Right lobe of liver (tissue), 6 donors: ENCODE measurements at regions not wholly inside any gene's neighbourhood (a gene's known extent, or its start where the extent isn't known, plus 50 kb on each side); places are given as distances from the start of the nearest gene placed in this dataset.

Source experiments
- ATAC-seq, 4 donors: fragments of 200-7000 bp; cut with Tn5 transposase; one replicate each; pipeline ENCODE4 v1.9.1; 2020; ENCODE audit warnings: mild to moderate bottlenecking in 4 of 4, moderate library complexity in 4 of 4
- DNase-seq, 3 donors: peaks; one replicate each; pipeline ENCODE4 v3.0.0-alpha.2; 2020
- H3K27ac ChIP-seq, 3 donors: fragments of 200-600 bp; one replicate each; pipeline ENCODE4 v1.8.0; 2022
- H3K27me3 ChIP-seq, 2 donors: fragments of 200-600 bp; one replicate each; pipeline ENCODE4 v1.8.0; 2022
- H3K36me3 ChIP-seq, 4 donors: fragments of 200-600 bp; sonication (generic) in 1 of 4; one replicate each; pipeline versions ENCODE4 v1.5.1 to v1.8.0; 2017 to 2022; ENCODE audit warnings: control low read depth in 1 of 4
- H3K4me1 ChIP-seq, 4 donors: fragments of 200-600 bp; sonication (generic) in 1 of 4; one replicate each; pipeline versions ENCODE4 v1.5.1 to v1.8.0; 2017 to 2022; ENCODE audit warnings: control low read depth in 1 of 4
- H3K4me3 ChIP-seq, 3 donors: fragments of 200-600 bp; one replicate each; pipeline ENCODE4 v1.8.0; 2022
- H3K9me3 ChIP-seq, 4 donors: fragments of 200-600 bp; sonication (generic) in 1 of 4; one replicate each; pipeline versions ENCODE4 v1.5.1 to v1.8.0; 2017 to 2022; ENCODE audit warnings: control low read depth in 1 of 4
- CTCF ChIP-seq, 4 donors: fragments of 200-600 bp in 3 of 4; fragments of 450-650 bp in 1 of 4; IDR thresholded peaks; one replicate each; pipeline versions ENCODE4 v1.5.1 to v1.8.0; 2016 to 2022; ENCODE audit warnings: antibody characterized with exemption in 4 of 4, mild to moderate bottlenecking in 2 of 4
- POLR2A ChIP-seq: fragments of 450-650 bp; IDR thresholded peaks from one replicate; pipeline ENCODE4 v1.6.1; 2017; ENCODE audit warnings: antibody characterized with exemption, mild to moderate bottlenecking
- WGBS: methylation state at CpG from one replicate; pipeline ENCODE4 v1.1.6; 2018; ENCODE audit warnings: low coverage, low lambda C conversion rate; ENCODE audit not compliant: insufficient coverage; ENCODE audit errors: missing lambda C conversion rate; 5-methylcytosine and 5-hydroxymethylcytosine counted together
- intact Hi-C, 2 donors: fragments of 100-400 bp; cut with DNase I; formaldehyde crosslinking; loops; one replicate each; pipeline versions ENCODE4 v1.11.2 to v1.14.1; 2022
- donor health status: DM: no; HTN: yes; CAD: no.
- donor health status: DM: no; HTN: no; CAD: no.
- donor health status: DM: no; HTN: no; CAD: no.
- donor health status: DM: no; HTN: yes; CAD: no.
- donor health status: DM: no; HTN: yes; CAD: no.

- Histone ChIP-seq H3K27me3 (no peaks in the 10 kb centered on the region), H3K27ac (no peak overlapping the region), H3K4me1 (no peaks in the 10 kb centered on the region), H3K4me3 (no peak overlapping the region), H3K9me3 (peaks cover 0 to 2% (median 0%) of the 10 kb centered on the region in 4 donors), H3K36me3 (no peaks in the 10 kb centered on the region)
- DNase-seq (peak in 2 of 3 donors; percentile 14 to 47), ATAC-seq (no peak)
- WGBS, result no CpG with 5 or more reads among the region's 35 CpGs
- TF ChIP-seq POLR2A (no peak), CTCF (IDR thresholded peaks at IDR 0.05) (no peak)
- intact Hi-C loops, result no loop called here
Observed at GRCh38 chr7:414681-415560, 104.7 kb downstream of the PDGFA start.

GRCh38 chr7:415646-416525, 103.8 kb downstream of the PDGFA start:
- H3K36me3 ChIP-seq, result no peaks in the 10 kb centered on the region
- ATAC-seq, result no peak
- intact Hi-C loops, result no loop called here
- DNase-seq, result peak in 2 of 3 donors; percentile 16 to 38
- peaks cover 0 to 2% (median 0%) of the 10 kb centered on the region in 4 donors for H3K9me3 ChIP-seq
- no peaks in the 10 kb centered on the region for H3K27me3 ChIP-seq
- no peak for TF ChIP-seq CTCF (IDR thresholded peaks at IDR 0.05)
- H3K4me1 ChIP-seq, result no peaks in the 10 kb centered on the region
- 81% methylated on average over 14 of the region's 35 CpGs for WGBS
- no peak overlapping the region for H3K4me3 ChIP-seq
- H3K27ac ChIP-seq, result no peak overlapping the region

GRCh38 chr7:416761-417624, 102.7 kb downstream of the PDGFA start:
- Histone ChIP-seq H3K4me1 (no peaks in the 10 kb centered on the region), H3K27ac (no peak overlapping the region), H3K27me3 (no peaks in the 10 kb centered on the region), H3K4me3 (no peak overlapping the region), H3K36me3 (no peaks in the 10 kb centered on the region), H3K9me3 (peaks cover 0 to 2% (median 0%) of the 10 kb centered on the region in 4 donors)
- no peak for TF ChIP-seq POLR2A
- no peak for TF ChIP-seq CTCF (IDR thresholded peaks at IDR 0.05)
- ATAC-seq, result no peak
- intact Hi-C loops, result no loop called here
- 77% methylated on average over 4 of the region's 25 CpGs for WGBS
- DNase-seq, result peak in 2 of 3 donors; percentile 14 to 53

GRCh38 chr7:417625-417889, 102.1 kb downstream of the PDGFA start:
- Histone ChIP-seq H3K4me3 (no peak overlapping the region), H3K27ac (no peak overlapping the region), H3K9me3 (peaks cover 0 to 2% (median 0%) of the 10 kb centered on the region in 4 donors), H3K4me1 (no peaks in the 10 kb centered on the region), H3K27me3 (no peaks in the 10 kb centered on the region), H3K36me3 (no peaks in the 10 kb centered on the region)
- DNase-seq, result no peak
- intact Hi-C loops, result no loop called here
- no peak for TF ChIP-seq CTCF (IDR thresholded peaks at IDR 0.05)
- ATAC-seq, result no peak
- WGBS, result 100% methylated on average over 1 of the region's 5 CpGs
